ENCODE measurements at regions not wholly inside any gene's neighbourhood (a gene's known extent, or its start where the extent isn't known, plus 50 kb on each side); places are given as distances from the start of the nearest gene placed in this dataset.

DNA sequence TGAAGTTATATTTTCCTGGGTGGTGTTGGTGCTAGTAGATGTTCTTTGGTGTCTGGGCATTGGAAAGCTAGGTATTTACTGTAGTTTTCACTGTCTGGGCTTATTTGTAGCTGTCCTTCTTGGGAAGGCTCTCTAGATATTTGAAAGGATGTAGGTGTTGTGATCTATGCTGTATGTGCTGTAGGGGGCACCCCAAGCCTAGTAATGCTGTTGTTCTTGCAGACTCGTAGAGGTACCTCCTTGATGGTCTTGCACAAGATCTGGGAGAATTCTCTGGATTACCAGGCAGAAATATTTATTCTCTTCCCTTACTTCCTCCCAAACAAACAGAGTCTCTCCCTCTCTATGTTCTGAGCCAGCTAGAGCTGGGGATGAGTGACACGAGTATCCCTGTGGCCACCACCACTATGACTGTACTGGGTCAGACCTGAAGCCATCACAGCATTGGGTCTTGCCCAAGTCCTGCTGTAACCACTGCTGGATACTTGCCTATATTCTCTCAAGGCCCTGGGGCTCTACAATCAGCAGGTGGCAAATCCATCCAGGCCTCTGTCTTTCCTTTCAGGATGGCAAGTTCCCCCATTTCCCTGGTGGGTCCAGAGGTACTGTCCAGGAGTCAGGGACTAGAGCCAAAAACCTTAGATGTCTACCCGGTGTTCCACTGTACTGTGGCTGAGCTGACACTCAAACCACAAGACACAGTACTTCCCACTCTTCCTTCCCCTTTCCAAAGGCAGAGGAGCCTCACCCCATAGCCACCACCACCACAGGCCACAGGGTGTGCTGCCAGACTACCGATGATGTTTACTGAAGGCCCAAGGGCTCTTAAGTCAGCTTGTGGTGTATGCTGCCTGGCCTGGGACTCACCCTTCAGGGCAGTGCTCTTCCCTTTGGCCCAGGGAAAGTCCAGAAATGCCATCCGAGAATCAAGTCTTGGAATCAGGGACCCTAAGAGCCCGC is 195.2 kb upstream of the DPPA4 start:
- FAIRE-seq: no peak

DNA sequence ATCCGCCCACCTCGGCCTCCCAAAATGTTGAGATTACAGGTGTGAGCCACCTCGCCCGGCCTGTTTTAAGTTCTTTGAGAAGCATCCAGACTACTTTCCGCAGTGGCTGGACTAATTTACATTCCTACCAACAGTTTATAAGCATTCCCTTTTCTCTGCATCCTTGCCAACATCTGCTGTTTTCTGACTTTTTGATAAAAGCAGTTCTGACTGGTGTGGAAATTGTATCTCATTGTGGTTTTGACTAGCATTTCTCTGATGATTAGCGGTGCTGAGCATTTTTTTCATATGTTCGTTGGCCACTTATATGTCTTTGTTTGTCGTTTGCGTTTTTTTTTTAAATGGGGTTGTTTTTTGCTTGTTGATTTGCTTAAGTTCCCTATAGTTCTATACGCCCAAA is 208.4 kb upstream of the DPPA4 start:
- FAIRE-seq: no peak

DNA sequence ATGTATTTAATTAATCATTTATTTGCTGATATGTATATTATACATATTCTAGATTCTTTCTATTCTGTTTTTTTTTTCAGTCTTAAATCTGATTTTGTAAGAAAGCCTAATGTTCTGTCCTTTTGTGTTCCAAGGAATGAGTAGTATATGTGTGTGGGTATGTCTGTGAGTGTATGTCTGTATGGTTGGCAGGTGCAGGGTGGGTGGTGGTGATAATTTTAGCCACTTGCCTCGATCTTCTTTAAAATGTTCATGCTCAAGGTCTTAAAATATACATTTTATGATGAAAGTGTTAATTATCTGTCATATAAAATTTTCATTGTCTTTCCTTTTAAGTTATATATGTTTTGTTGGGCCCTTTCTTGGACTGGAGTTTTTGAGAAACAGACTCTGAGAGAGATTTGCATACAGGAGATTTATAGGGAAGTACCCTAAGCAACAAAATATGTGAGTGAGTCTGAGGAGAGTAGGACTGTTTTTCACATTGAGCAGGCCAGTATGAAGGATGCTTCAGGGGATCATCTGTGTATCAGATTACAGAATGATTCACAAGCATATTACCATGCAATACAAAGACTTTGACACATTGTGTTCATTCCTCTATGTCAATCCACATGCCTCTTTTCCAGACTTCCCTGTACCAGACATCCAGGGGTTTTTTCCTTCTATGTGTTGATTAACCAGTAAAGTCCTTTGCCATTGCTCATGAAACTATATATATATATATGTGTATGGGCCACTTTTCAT is 211.0 kb upstream of the DPPA4 start:
- FAIRE-seq: no peak

DNA sequence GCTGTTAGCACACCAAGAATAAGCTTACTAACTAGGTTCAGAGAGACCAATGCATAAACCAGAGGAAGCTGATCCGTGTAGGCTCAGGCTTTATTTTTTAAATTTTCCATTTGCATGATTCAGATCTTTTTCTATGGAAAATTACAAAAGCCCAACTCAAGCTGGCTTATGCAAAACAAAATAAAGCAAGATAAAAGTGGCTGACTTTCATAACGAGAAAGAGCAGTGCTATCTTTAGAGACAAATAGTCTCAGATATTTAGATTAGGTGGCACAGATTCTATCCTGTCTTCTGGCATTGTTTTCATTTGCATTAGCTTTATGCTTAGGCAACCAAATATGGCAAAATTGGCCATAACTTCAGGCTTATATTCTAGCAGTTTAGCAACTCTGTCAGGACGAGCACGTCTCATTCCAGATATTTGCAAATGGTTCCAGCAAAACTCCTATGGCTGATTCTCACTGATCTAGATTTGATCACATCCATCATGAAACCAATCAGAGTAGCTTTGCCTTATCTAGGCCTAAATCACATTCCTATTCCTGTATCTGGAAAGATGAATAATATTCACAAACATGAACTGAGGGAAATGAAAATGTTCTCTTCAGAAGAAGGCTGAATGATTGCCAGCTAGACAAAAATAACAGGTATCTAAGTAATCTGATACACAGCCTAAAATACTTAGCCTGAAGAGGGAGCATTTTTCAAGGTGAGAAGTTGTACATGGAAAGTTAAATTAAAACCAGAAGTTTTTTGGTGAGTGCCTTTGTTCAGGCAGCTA is 216.4 kb upstream of the DPPA4 start:
- FAIRE-seq: no peak

DNA sequence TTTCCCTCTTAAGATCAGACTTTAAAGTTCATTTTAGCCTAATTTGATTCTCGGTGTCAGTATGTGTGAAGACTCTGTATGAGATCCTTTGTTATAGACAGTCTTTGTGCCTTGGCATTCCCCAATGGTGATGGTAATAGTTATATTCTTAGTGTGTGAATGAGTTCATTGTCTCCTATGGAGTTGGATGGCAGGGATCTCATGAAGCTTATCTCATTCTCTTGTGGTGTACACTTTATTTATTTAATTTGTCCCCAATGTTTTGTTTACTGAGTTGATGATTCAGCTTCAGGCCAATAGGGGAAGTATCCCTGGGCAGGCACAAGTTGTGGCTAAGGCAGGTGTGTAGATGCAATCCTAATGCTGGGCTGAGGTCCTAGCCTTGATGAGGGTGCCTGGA is 222.0 kb upstream of the DPPA4 start:
- FAIRE-seq: no peak

DNA sequence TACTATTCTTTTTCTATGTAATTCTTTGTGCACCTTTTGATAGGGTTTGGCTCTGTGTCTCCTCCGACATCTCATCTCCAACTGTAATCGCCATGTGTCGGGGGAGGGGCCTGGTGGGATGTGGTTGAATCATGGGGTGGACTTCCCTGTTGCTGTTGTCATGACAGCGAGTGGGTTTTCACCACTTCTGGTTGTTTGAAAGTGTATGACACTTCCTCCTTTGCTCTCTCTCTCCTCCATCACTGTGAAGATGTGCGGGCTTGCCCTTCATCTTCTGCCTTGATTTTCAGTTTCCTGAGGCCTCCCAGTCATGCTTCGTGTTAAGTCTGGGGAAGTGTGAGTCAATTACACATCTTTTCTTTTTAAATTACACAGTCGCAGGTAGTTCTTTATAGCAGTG is 225.8 kb upstream of the DPPA4 start:
- FAIRE-seq: no peak

DNA sequence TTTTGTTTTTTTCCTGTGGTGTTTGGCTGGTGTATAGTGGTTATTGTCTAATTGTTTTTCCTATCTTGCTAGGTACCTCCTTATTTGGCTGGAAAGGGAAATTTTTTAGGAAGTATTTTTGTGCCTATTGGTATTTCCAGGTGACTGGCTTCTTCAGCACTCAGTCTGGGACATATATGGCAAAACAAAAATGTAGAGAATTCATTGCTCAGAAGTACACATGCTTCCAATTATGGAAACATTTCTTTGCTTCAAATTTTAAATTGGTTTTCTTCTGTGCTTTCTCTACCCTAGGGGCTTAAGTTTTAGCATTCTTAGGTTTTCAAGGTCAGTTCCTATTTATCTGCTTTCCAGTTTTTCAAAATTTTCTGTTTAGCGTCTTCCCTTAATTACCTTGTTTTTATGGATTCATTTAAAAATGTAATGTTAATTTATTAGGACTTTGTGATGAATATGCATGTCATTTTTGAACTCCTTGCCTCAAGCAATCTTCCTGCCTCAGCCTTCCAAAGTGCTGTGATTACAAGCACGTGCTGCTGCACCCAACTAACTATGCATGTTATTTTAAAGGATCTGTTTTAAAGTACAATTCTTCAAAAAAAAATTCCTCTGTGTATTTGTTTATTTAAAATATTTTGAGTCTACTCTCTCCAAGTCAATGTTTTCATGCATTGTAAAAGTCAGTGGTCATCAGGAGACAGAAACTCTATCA is 231.9 kb upstream of the DPPA4 start:
- FAIRE-seq: no peak

DNA sequence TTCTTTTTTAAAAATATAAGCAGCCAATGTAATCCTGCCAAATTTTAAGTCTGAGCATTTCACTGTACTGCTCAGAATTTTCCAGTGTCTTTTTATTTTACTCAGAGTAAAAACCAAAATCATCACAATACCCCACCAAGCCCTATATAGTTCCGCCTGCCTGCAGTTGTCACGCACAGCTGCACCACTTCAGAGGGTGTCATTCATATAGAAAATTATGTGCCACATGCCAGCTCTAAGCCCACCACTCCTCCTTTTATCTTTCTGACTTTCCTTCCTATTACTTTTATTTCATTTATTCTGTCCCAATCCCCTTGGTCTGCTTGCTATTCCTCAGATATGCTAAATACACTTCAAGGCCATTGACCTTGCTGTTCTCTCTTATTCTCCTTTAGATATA is 233.1 kb upstream of the DPPA4 start:
- no peak for FAIRE-seq

DNA sequence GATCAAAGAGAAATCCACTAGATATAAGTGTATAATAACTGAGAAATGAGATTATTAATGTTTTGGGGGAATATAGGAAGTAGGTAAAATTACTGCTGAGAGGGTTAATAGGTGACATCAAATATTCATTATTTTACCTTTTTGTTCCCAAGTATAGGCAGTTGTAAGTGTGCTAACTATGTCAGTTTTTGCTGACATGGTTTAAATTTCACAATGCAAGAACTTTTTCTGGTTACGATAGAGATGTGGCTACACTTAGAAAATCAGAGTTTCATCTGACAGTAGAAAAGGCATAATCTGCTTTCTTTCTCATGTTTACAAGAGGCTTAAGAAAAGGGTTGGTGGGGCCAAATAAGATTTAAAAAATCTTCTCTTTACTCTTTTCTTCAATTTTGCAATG is 235.0 kb upstream of the DPPA4 start:
- FAIRE-seq: no peak

DNA sequence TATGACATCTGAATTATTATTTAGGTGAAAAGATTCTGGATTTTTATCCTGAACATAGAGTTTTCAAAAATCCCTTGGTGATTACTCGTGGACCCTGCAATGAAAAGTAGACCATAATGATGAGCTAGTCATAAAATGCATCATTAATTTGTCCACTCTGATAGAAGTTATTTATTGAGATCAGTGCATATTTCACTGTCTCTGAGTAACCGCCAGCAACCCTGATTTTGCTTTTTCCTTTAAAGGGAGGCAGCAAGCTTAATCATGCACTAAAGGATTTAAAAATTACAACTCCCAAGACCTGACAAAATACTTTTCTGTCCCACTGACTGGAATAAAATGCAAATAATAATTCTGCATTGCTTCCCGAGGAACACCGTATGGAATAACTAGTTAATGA is 259.6 kb upstream of the DPPA4 start:
- FAIRE-seq: no peak

DNA sequence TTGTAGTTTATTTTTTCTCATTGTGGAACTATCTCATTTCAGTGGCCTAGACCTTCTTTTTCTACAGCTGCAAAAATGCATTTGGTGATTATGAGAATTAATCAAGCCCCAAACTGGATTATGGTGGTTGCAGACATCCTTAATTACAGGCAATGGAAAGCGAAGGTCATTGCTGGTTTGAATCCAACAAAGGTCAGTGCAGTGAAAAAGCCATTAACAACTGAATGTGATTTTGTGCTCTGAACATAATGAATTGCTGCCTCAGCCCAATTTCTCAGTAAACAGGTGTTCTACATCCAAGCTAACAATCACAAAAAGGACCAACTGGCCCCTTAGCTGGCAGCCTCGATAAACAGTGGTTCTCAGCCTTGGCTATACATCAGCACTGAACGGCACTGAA is 260.1 kb upstream of the DPPA4 start:
- no peak for FAIRE-seq

DNA sequence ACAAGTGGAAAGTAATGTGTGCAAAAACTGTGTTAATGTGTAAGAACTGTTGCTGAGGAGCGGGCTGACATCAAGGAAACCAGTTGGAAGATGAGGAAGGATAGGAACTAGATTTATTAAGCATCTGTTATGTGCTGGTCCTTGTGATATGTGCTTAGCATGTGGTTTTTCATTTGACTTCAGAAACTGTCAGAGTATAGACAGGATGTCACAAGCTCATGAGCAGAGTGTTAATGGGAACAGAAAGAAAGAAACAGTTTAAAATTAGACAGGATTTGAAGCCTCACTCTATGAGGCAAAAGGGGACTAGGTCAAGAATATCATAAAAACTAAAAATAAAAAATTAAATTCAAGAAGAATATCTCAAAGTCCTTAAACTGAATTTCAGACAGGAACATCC is 270.6 kb upstream of the DPPA4 start:
- FAIRE-seq: no peak

DNA sequence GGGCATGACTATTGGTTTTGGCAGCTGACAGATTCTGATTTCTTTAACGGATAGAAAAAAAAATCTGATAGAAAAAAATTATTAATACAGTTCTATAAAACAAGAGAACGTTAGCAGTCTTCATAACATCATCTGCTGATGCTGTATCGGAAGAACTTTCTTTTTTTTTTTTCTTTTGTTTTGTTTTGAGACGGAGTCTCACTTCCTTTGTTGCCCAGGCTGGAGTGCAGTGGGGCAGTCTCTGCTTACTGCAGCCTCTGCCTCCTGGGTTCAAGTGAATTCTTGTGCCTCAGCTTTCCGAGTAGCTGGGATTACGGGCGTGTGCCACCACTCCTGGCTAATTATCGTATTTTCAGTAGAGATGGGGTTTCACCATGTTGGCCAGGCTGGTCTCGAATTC is 271.2 kb upstream of the DPPA4 start:
- FAIRE-seq: no peak

DNA sequence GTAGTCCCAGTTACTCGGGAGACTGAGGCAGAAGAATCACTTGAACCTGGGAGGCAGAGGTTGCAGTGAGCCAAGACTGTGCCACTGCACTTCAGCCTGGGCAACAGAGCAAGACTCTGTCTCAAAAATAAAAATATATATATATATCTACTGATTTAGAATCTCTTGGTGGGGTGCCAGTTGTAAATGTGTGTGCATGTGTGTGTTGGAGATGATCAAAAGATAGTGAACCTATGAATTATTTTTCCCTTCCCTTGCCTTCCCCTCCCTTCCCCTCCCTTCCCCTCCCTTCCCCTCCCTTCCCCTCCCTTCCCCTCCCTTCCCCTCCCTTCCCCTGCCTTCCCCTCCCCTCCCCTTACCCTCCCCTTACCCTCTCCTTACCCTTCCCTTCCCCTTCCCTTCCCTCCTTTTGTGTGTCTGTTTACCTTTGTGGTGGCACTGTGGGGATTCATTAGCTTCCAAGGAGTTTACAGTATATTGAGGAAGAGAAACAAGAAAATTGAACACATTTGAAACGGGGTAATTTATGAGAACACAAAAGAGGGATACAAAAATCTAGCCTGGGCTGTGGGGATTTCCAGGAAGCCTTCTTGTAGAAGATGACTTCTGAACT is 281.5 kb upstream of the DPPA4 start:
- no peak for FAIRE-seq

DNA sequence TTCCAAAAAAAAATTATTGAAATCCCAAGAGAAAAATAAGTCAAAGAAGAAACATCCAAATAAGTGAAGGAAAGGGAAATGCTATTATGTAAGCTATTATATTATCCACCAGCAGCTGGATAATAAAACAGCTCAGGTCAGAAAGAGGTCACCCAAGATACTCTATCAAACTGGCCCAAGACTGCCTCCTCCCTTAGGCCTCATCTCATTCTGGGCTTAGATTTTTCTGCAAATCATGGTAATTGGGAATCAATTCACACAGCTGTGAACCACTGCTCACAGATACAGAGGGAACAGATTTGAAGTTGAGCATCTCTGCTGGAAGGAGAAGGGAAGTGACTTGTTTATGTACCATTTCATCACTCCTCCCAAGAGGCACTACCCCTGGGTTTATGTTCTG is 294.6 kb upstream of the DPPA4 start:
- no peak for FAIRE-seq

DNA sequence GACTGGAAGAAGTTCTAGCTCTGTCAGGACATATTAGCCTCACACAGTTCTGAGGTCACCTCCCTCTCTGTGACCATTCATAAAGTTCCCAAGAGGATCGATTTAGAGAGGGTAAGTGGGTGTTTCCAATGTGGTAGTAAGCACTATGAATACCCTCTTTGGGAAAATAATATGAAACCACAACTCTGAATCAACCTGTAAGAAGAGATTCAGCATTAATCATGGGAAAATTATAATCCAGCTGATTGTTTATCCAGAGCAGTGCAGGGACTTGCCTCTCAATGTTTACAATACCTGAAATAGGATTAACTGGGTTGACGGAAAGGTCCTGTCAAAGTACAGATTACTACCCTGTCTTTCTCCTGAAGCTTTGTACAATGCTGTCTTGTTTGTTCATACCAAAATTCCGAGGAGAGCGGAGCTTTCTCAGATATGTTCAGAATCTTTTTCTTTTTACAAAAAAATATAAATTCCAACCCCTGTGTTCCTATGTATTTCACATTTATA is 302.9 kb upstream of the DPPA4 start:
- no peak for FAIRE-seq

DNA sequence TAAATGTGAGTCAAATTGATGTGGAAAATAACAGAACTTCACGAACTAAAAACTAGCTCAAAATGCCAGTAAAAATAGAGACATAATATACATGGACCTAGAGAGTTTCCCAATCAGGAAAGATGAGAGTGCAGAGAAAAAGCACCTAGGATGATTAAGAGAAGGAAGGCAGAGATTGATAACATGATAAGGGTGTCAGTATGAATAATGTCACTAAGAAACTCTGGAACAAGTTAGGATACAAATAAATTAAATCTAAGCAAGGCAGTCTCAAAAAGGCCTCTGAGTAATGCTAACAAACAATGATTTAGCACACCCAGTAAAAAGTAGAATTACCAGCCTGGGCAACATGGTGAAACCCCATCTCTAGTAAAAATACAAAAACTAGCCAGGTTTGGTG is 304.7 kb upstream of the DPPA4 start:
- no peak for FAIRE-seq

DNA sequence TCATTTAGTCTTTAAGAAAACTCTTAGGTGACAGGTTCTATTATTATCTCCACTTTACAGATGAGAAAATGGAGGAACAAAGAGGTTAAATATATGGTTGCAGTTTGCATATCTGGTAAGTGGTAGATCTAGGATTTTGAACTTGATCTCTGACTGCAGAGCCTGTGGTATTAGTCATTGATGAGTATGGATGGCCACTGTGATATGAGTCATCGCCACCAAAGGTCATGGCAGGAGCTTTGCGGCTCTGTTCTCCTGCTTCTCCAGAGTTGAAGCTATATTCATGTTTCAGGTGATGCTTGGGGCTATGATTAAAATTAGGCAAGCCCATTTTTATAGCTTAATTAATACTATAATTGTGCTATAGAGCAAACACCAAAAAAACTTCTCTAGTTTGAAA is 306.2 kb upstream of the DPPA4 start:
- FAIRE-seq: no peak

DNA sequence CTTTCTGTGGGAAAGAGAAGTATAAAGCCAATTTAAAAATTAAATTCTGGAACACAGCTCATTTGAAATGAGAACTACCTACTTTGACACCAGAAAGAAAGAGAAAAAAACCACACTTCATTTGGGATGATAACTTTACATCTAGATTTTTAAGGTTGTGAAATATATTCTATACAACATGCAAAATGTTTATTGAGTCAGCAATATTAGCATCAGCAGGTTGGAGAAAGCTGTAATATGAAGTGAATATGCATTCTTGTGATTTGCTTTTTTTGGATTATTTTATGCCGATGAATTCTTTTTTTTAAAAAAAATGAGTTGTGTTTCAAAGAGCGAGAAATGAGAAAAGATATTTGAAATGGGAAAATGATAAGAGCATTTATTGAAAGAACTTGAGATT is 307.0 kb upstream of the DPPA4 start:
- no peak for FAIRE-seq

DNA sequence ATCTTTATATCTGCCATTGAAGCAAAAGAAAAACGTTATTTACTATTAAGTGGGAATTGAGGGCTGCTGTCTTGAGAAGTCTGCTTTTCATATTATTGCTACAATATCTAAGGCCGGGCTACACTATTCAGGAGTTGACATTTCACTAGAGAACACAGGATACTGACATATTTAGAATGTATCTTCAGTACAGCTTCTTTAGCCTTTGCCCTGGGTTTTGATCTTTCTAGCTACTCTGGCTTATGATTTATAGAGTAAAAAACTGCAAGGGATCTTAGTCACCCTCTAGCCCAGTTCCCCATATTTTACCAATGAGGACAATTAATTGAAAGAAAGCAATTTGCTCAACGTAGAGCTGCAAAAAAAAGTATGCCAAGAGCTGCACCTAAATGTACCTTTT is 307.4 kb upstream of the DPPA4 start:
- FAIRE-seq: no peak

DNA sequence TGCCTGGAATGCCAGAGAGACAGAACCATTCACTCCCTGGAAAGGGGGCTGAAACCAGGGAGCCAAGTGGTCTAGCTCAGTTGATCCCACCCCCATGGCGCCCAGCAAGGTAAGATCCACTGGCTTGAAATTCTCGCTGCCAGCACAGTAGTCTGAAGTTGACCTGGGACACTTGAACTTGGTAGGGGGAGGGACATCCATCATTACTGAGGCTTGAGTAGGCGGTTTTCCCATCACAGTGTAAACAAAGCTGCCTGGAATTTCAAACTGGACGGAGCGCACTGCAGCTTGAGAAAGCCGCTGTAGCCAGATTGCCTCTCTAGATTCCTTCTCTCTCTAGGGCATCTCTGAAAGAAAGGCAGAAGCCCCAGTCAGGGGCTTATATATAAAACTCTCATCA is 310.7 kb upstream of the DPPA4 start:
- no peak for FAIRE-seq

DNA sequence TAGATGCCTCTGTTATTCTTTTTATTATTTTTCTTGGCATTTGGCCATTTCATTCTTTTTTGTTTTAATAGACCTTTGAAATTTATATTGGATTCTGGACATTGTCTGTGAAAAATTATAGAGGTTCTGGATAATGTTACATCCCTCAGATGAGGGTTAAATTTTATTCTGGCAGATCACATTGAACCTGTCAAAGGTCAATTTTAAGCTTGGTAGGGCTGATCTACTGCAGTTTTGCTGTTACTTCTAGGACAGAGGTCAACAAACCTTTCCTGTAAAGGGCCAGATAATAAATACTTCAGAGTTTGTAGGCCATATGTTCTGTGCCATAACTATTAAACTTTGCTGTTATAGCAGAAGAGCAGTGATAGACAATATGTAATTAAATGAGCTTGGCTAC is 318.9 kb upstream of the DPPA4 start:
- FAIRE-seq: no peak

Data from G401.6 (cell line).